ENCODE measurements at regions not wholly inside any gene's neighbourhood (a gene's known extent, or its start where the extent isn't known, plus 50 kb on each side); places are given as distances from the start of the nearest gene placed in this dataset.

GRCh38 chr4:17293901-17294300 is 218.0 kb downstream of the QDPR start:
- no peak for TF ChIP-seq CTCF (IDR thresholded peaks at IDR 0.05)

GRCh38 chr4:17288151-17288550 is 223.7 kb downstream of the QDPR start:
- TF ChIP-seq CTCF (IDR thresholded peaks at IDR 0.05) = no peak

- TF ChIP-seq CTCF (IDR thresholded peaks at IDR 0.05) = no peak
These were observed 225.0 kb downstream of the QDPR start for GRCh38 chr4:17286752-17287460.

GRCh38 chr4:17285747-17286146 is 226.1 kb downstream of the QDPR start:
- no peak for TF ChIP-seq CTCF (IDR thresholded peaks at IDR 0.05)

- TF ChIP-seq CTCF (IDR thresholded peaks at IDR 0.05) = no peak
These were observed 227.3 kb downstream of the QDPR start for GRCh38 chr4:17284323-17285175.

GRCh38 chr4:17283832-17284231 is 228.1 kb downstream of the QDPR start:
- no peak for TF ChIP-seq CTCF (IDR thresholded peaks at IDR 0.05)

- no peak for TF ChIP-seq CTCF (IDR thresholded peaks at IDR 0.05)
These were observed 228.6 kb downstream of the QDPR start for GRCh38 chr4:17283251-17283650.
